Parathyroid adenoma (tissue), 2 donors: ENCODE measurements at regions not wholly inside any gene's neighbourhood (a gene's known extent, or its start where the extent isn't known, plus 50 kb on each side); places are given as distances from the start of the nearest gene placed in this dataset.

Experiments
- H2AFZ ChIP-seq: fragments of 300-600 bp; sonication (generic); one replicate; pipeline ENCODE4 v1.7.0; 2017; ENCODE audit warnings: antibody characterized with exemption, mild to moderate bottlenecking
- H3K27ac ChIP-seq: fragments of 300-600 bp; sonication (generic); one replicate; pipeline ENCODE4 v1.7.0; 2017
- H3K27me3 ChIP-seq: fragments of 300-600 bp; sonication (generic); one replicate; pipeline ENCODE4 v1.7.0; 2017; ENCODE audit warnings: low read length; ENCODE audit not compliant: control insufficient read depth, insufficient read depth
- H3K36me3 ChIP-seq: fragments of 300-600 bp; sonication (generic); one replicate; pipeline ENCODE4 v1.7.0; 2017; ENCODE audit warnings: low read length; ENCODE audit not compliant: control insufficient read depth, insufficient read depth
- H3K4me1 ChIP-seq: fragments of 300-600 bp; sonication (generic); one replicate; pipeline ENCODE4 v1.7.0; 2017; ENCODE audit warnings: control low read depth
- H3K4me2 ChIP-seq: fragments of 300-600 bp; sonication (generic); one replicate; pipeline ENCODE4 v1.7.0; 2017; ENCODE audit warnings: low read length
- H3K4me3 ChIP-seq: fragments of 300-600 bp; sonication (generic); one replicate; pipeline ENCODE4 v1.7.0; 2017; ENCODE audit warnings: low read depth, low read length
- H3K79me2 ChIP-seq: fragments of 300-600 bp; sonication (generic); one replicate; pipeline ENCODE4 v1.7.0; 2017; ENCODE audit warnings: control low read depth
- H3K9ac ChIP-seq: fragments of 300-600 bp; sonication (generic); one replicate; pipeline ENCODE4 v1.7.0; 2017; ENCODE audit warnings: mild to moderate bottlenecking
- H3K9me3 ChIP-seq: fragments of 300-600 bp; sonication (generic); one replicate; pipeline ENCODE4 v1.7.0; 2017; ENCODE audit warnings: low read length; ENCODE audit not compliant: control insufficient read depth
- TF ChIP-seq, protein P1 (sequence below): fragments of 300-600 bp; sonication (generic); IDR thresholded peaks from one replicate; pipeline ENCODE4 v1.7.0; 2017; ENCODE audit warnings: antibody characterized with exemption, mild to moderate bottlenecking
- donor health status: primary hyperparathyroidism.

DNA sequence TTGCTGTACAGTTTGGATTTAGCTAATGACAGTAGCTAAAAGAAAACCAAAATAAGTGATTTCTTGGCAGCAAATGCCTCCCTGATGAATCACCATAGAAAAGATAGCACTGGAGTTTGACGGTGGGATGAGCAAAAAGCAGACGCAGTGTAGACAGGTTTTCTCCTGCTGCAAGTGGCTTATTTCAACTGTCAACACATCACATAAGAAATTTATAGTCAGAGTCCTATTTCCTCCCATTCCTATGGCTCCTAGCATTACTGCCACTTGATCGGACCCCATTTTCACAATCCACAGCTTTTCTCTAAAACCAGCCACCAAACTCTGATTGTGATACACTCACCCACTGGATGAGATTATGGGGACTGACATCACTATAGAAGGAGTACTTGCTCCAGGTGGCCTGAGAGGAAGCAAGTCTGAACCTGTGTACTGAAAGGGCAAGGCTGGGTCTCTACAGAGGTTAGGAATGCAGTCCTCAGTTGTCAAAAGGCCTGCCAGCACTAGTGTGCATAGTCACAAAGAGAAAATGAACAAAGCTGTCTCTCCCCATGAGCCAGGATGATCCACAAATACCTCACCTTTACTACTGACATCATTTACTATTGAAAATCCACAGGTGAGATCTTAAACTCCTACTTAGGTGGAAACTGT lies 359.8 kb downstream of the LTN1 start:
- TF ChIP-seq, protein P1, sequence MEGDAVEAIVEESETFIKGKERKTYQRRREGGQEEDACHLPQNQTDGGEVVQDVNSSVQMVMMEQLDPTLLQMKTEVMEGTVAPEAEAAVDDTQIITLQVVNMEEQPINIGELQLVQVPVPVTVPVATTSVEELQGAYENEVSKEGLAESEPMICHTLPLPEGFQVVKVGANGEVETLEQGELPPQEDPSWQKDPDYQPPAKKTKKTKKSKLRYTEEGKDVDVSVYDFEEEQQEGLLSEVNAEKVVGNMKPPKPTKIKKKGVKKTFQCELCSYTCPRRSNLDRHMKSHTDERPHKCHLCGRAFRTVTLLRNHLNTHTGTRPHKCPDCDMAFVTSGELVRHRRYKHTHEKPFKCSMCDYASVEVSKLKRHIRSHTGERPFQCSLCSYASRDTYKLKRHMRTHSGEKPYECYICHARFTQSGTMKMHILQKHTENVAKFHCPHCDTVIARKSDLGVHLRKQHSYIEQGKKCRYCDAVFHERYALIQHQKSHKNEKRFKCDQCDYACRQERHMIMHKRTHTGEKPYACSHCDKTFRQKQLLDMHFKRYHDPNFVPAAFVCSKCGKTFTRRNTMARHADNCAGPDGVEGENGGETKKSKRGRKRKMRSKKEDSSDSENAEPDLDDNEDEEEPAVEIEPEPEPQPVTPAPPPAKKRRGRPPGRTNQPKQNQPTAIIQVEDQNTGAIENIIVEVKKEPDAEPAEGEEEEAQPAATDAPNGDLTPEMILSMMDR = no peak
- no peaks in the 10 kb centered on the region for H3K4me1 ChIP-seq
- H2AFZ ChIP-seq = no peak overlapping the region
- H3K36me3 ChIP-seq = no peaks in the 10 kb centered on the region
- H3K9ac ChIP-seq = no peak overlapping the region
- H3K4me2 ChIP-seq = no peak overlapping the region
- peak overlapping the region; percentile 44 for H3K27ac ChIP-seq
- H3K27me3 ChIP-seq = no peaks in the 10 kb centered on the region
- no peaks in the 10 kb centered on the region for H3K79me2 ChIP-seq
- no peaks in the 10 kb centered on the region for H3K9me3 ChIP-seq
- H3K4me3 ChIP-seq = no peak overlapping the region

DNA sequence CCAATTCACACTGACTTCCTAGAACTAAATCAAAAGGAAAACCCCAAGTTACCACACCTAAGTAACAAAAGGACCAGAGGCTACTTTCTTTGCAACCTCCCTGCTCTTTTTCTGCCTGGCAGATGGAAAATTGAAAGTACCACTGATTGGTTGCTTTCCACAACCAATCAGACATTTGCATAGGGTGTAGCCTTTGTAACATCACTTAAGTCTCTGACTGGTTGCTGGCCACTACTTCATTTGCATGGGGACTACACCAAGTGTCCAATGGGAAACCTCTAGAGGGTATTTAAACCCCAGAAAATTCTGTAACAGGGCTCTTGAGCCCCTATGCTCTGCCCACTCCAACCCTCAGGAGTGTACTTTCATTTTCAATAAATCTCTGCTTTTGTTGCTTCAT lies 365.0 kb downstream of the LTN1 start:
- H3K9ac ChIP-seq = no peak overlapping the region
- no peaks in the 10 kb centered on the region for H3K27me3 ChIP-seq
- H3K27ac ChIP-seq = no peak overlapping the region
- H3K79me2 ChIP-seq = no peaks in the 10 kb centered on the region
- TF ChIP-seq, protein P1 = no peak
- no peaks in the 10 kb centered on the region for H3K36me3 ChIP-seq
- no peaks in the 10 kb centered on the region for H3K9me3 ChIP-seq
- no peaks in the 10 kb centered on the region for H3K4me1 ChIP-seq
- no peak overlapping the region for H3K4me2 ChIP-seq
- no peak overlapping the region for H3K4me3 ChIP-seq
- no peak overlapping the region for H2AFZ ChIP-seq

- H3K79me2 ChIP-seq = no peaks in the 10 kb centered on the region
- H3K4me1 ChIP-seq = no peaks in the 10 kb centered on the region
- H3K4me3 ChIP-seq = no peak overlapping the region
- no peaks in the 10 kb centered on the region for H3K36me3 ChIP-seq
- H3K9ac ChIP-seq = no peak overlapping the region
- no peaks in the 10 kb centered on the region for H3K9me3 ChIP-seq
- no peaks in the 10 kb centered on the region for H3K27me3 ChIP-seq
- no peak overlapping the region for H2AFZ ChIP-seq
- TF ChIP-seq, protein P1 = no peak
- no peak overlapping the region for H3K27ac ChIP-seq
- no peak overlapping the region for H3K4me2 ChIP-seq
Observed at GRCh38 chr21:28627261-28627660, 365.4 kb downstream of the LTN1 start.

DNA sequence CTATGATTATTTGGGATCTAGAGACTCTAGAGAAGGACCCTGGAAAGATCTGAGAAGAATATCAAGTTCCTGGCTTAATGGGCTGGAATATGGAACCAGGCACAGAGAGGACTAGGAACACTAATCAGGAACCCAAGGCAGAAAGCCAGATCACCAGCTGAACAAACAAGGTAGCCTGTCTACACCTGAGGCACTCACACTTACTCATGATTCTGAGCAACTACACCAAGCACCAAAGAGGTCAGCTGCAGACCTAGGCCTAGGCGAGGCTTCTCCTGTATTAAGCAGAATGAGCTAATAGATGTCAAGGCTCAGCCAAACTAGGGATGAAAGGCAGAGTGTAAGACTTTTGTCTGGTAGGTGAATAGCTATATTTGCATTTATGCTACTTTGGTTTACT lies 368.1 kb downstream of the LTN1 start:
- TF ChIP-seq, protein P1 = no peak
- no peaks in the 10 kb centered on the region for H3K36me3 ChIP-seq
- no peaks in the 10 kb centered on the region for H3K4me1 ChIP-seq

DNA sequence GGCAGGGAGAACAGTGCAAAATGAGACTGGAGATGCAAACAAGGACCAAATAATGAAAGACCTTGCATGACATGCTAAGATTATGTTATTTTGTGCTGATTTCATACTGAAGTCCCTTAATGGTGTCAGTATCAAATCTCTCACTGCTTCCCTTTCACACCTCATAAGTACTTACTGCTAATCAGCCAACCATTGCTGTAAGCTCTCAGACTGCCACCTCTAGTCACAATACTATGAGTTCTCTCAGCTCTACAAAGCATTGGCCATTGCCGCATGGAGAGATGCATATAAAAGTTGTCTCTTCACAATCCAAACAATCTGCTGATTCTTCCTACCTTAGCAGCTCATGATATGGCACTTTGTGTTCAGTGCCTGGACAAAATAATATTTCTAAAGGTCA lies 375.4 kb downstream of the LTN1 start:
- TF ChIP-seq, protein P1 = no peak
- no peak overlapping the region for H3K27ac ChIP-seq

More for the DNA sequence above, 368.1 kb downstream of the LTN1 start:
- Histone ChIP-seq H3K4me3 (no peak overlapping the region), H3K9ac (no peak overlapping the region), H3K79me2 (no peaks in the 10 kb centered on the region), H3K27ac (no peak overlapping the region), H2AFZ (no peak overlapping the region), H3K27me3 (no peaks in the 10 kb centered on the region), H3K4me2 (no peak overlapping the region), H3K9me3 (no peaks in the 10 kb centered on the region)

More for the DNA sequence above, 375.4 kb downstream of the LTN1 start:
- H3K9me3 ChIP-seq = no peaks in the 10 kb centered on the region
- H2AFZ ChIP-seq = no peak overlapping the region
- H3K36me3 ChIP-seq = no peaks in the 10 kb centered on the region
- H3K27me3 ChIP-seq = no peaks in the 10 kb centered on the region
- H3K9ac ChIP-seq = no peak overlapping the region
- H3K4me2 ChIP-seq = no peak overlapping the region
- no peaks in the 10 kb centered on the region for H3K4me1 ChIP-seq
- H3K79me2 ChIP-seq = no peaks in the 10 kb centered on the region
- H3K4me3 ChIP-seq = no peak overlapping the region
